ENCODE measurements at regions not wholly inside any gene's neighbourhood (a gene's known extent, or its start where the extent isn't known, plus 50 kb on each side); places are given as distances from the start of the nearest gene placed in this dataset.

GRCh38 chr9:89923174-89923573, 318.4 kb downstream of the GADD45G start (continued):
- TF ChIP-seq CTBP2 (IDR thresholded peaks at IDR 0.05; ENCODE audit: borderline replicate concordance, insufficient read depth, insufficient read length, low read length) = no peak
- no peak for TF ChIP-seq SP1 (IDR thresholded peaks at IDR 0.05; ENCODE audit: low read depth, low read length)

Data from H1 (cell line).